Superior temporal gyrus (tissue), 1 donor: ENCODE measurements at regions not wholly inside any gene's neighbourhood (a gene's known extent, or its start where the extent isn't known, plus 50 kb on each side); places are given as distances from the start of the nearest gene placed in this dataset.
A peak's percentile ranks its signal among the peaks of the same experiment; 100 is the strongest.

ENCODE experiments used
- DNase-seq: peaks from one replicate; pipeline ENCODE4 v3.0.0-alpha.2; 2016; ENCODE audit errors: extremely low spot score

DNA sequence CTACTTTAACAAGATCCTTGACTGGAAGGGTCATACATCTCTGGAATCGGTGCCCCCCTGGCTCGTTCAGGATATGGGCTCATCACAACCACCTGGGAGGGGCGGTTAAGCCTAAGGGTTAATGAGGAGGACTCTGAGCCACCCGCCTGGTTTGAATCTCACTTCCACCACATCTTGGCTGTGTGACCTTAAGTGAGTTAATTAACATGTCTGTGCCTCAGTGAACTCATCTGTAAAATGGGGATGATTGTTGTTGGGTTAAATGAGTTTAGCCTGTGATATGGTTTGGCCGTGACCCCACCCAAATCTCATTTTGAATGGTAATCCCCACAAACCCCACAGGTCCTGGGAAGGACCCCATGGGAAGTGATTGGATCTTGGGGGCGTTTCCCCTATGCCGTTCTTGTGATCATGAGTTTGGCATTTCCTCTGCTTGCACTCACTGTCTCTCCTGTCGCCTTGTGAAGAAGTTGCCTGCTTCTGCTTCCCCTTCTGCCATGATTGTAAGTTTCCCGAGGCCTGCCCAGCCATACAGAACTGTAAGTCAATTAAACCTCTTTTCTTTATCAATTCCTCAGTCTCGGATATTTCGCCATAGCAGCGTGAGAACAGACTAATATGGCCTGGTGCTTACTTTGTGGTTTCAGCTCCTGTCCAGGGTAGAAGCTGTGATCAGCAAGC, 214.0 kb upstream of the CIBAR2 start:
- no peak for DNase-seq

- no peak for DNase-seq
Measured at GRCh38 chr16:85326794-85327181, 214.5 kb upstream of the CIBAR2 start.

DNA sequence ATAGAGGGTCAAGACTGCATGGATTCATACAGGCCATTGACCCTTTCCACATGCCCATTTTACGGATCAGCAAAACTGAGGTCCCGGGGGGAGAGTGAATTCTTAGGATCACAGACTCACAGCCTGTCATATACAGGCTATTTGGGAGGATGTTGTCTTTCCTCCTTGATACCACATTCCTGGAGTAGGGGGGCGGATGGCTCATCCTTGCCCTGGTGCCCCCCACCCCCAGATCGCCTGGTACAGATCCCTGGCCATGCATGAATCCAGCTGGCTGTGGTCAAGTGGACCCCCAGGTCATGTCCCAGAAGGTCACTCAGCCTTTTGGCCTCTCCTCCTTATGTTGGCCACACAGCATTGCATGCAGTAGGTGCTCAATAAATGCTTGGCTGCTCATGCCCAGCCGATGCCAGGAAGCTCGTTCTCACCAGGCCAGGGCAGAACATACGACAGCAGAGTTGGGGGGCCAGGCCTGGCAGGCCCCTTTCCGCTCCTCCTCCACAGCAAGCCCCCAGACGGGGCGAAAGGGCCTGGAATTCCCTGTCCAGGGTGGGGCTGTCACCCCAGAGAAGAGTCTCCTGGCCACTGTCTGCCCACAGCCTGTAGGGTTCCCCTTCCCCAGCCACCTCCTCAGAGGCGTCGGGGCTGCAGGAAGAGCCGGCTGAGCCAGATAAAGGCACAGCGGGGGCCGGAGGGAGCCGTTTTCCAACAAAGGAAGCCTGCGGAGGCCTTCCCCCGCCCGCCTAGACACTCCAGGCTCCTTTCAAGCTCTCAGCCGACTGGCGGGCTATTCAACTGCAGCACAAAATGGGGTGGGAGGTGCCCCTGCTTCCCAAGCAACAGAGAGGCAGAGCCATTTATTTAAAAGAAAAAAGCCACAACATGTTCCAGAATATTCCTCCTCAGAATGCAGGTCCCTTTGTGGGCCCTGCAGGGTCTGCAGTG, 215.7 kb upstream of the CIBAR2 start:
- peak; percentile 27 for DNase-seq

GRCh38 chr16:85328676-85329058, 216.4 kb upstream of the CIBAR2 start:
- no peak for DNase-seq

DNA sequence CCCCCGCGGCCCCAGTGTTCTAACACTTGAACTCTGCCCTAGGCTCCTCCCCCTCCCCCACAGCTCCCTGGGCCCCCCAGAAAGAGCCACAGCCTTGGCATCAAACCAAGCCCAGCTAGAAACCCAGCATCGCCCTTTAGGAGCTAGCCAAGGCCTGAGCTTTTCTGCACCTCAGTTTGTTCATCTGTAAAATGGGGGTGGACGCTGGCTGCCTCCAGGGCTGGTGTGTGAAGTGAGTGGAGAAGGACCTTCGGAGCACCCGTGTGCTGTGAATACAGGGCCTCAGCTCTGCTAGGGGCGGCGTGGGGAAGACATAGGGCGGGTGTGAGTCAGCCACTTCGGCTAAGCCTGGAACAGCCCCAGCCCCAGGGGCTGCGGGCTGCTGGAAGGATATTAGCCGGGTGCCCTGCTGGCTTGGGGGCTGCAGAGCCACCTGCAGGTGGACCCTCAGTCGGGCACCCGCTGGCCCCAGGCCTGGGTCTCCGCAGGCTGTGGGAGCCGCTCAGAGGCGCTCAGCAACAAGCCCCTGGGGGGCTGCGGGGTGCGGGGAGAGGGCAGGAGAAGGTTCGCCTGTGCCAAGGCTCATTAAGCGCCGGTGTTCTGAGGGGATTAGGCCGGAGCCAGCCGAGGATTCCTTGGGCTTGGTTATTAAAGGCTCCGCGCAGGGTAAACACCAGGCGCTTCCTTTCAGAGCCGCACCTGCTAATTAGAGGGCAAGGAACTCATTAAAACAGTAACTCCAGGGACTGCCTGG, 217.0 kb upstream of the CIBAR2 start:
- DNase-seq = no peak

DNA sequence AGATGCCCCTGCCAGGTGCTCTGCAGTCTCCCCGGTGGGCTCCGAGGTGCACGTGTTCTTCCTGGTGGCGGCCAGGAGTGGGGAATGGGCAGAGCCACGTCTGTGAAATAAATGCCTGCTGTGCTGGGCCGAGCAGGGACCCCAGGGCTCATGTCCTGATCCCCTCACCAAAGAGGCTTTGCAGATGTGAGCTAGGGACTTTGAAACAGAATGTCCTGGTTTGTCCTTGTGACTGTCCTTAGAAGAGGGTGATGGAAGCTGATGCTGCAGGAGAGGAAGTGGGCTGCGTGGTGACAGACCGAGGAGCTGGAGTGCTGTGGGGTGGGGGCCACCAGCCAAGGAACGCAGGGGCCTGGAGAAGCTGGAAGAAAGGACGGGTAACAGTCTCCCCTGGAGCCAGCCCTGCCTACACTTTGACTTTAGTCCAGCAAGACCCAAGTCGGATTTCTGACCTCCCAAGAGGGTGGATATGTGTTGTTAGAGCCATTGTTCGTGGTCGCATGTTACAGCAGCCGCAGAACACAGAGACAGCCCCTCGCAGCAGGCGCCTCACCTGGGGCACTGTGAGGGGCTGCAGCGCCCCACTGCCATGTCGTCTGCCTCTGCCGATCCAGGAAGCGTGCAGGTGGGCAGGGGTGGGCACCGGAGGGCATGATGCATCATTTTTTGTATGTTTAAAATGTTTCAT, 217.9 kb upstream of the CIBAR2 start:
- no peak for DNase-seq

DNA sequence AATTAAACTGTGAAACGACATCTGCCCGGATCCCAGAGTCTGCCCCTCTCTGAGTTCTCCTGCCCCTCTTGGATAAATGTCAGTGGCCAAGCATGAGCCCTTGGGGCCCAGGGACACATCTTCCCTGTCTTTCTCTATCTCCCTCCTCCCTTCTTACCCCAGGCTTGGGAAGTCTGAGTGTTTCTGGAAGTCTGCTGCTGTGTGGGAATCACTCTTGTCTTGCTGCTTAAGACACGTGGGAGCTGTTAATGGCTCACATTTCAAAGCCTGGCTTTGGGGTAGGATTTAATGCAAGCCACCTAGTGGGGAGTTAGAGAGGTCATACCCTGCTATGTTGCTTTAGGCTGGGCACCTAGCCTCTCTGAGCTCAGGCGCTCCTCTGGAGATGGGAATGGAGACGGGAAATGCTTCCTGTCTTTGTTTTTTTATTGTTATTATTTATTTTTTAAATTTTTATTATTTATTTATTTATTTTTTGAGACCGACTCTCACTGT, 218.5 kb upstream of the CIBAR2 start:
- peak; percentile 26 for DNase-seq

DNA sequence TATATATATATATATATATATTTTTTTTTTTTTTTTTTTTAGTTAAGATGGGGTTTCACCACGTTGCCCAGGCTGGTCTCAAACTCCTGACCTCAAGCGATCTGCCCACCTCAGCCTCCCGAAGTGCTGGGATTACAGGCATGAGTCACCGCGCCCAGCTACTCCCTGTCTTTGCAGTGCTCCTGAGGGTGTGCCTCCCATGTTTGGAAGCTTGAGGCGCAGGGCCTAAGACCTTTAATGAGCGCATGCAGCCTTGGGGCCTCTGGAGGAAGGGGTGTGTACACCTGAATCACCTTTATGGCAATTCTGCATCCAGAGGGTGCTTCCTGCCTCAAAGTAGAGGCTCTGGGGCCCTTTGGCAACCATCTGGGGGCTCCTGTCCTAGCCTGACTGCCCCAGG, 219.4 kb upstream of the CIBAR2 start:
- no peak for DNase-seq

- DNase-seq = no peak
Measured at GRCh38 chr16:85332175-85332574, 219.9 kb upstream of the CIBAR2 start.

- DNase-seq = no peak
Measured at GRCh38 chr16:85333337-85333736, 221.1 kb upstream of the CIBAR2 start.

GRCh38 chr16:85333744-85334640, 221.7 kb upstream of the CIBAR2 start:
- no peak for DNase-seq

- no peak for DNase-seq
Measured at GRCh38 chr16:85334718-85335583, 222.7 kb upstream of the CIBAR2 start.

DNA sequence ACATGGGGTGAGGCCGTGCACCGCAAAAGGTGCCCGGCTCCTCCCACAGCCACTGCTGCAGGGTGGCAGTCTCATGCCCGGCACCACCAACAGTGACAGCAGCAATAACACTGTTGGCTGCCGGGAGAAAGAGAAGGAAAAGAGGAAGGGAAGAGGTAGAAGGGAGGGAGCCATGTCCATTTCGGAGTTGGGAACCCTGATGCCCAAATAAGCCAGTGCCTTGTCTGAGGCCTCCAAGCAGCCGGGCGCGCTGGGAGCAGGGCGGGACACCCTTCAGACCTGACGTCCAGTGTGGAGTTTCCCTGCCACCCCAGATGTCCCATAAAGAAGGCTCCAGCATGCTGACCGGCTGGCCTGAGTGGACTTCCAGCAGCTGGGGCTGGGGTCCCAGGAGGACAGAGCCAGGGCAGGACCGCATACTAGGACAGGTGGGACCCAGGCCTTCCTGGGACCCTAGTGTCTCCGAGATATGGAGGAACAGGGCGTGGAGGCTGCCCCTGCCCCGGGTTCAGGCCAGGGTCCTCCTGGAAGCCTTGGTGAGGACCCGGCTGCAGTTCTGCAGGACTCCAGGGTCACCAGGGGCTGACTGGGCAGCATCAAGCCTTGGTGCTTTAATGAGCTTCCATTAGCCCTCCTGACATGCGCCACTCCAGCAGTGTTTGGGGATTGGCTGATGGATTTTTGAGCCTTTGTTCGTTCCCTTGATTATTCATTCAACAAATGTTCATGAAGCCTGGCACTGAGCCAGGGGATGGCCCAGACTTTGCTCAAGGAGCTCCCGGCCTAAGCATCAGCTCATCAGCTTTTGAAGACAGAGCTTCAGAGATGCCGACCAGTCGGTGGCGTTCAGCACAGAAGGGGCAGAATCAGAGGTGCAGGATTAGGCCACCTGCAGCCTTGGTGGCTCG, 223.6 kb upstream of the CIBAR2 start:
- no peak for DNase-seq

GRCh38 chr16:85337910-85338637, 225.8 kb upstream of the CIBAR2 start:
- no peak for DNase-seq

DNA sequence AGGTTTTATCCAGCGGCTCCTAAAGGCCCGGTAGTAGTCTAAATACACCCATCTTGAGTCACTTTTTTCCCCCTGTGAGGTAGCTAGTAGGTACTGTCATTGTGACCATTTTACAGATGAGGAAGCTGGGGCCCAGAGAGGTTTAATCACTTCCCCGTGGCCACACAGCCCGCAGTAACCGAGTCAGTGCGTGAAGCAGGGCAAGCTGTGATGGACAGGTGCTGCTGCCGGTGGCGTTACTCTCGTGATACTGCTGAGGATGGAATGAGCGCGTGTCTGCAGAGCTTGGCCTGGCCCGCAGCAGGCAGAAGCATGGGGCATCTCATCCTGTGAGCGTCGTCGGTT, 226.3 kb upstream of the CIBAR2 start:
- DNase-seq = no peak

DNA sequence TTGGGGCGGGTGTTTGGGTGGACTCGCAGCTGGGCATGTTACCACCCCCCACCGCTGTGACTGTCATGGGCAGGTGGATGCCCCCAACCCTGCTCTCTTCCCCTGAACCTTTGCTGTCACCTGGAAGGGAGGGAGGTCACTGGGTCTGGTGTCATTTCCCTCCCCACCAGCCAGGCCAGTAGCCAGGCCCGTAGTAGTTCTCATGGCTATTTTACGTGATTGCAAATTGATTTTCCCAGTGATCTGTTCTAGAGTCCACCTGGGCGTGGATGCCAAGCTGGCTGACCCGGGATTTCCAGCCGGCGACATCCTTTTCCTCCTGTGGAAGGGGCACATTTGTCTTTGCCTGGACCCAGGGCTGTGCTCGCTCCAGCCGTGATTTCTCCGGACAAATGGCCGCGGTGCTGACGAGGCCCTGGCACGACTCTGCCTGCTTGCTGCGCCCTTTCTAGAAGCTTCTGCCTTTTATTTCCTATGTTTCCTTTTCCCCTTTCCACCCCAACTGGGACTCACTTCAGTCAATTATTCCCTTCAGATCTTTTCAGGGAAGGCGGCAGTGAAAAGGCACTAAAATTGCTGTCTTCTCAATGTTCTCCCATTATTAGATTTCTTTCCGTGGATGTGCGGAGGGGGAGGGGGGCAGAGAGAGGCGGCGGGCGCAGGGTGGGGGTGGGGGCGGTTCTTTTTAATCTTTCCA, 226.9 kb upstream of the CIBAR2 start:
- no peak for DNase-seq

DNA sequence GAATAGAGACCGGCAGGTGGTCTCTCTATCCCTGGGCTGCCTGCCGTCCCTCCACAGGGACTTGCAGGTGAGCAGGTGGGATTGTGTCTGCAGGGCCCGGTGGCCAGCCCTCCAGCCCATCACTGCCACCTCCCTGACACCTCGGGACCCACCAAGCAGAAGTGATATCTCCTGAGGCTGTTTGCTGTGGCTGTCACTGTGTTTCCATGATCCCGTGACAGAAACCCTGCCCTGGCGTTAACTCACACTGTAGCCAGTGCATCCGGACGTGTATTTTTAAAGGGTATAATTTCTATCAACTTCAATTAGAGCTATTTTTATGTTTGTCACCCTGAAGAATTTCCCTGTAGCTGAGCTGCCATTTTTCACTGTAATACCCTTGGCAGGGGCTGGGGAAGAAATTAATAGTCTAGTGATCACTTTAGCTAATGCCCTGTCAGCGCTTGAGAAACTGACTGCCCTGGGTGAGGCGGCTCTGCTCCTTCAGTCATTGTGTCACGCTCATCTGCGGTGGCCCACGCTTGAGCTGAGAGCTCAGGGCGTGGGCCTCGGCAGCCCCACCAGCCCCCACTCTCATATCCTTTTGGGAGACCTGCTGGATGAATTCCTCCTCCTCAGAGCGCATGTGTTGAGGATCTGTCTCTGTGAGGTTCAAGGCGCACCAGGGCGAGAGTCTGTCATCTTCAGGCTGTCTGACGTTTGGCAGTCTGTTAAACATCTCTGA, 229.9 kb upstream of the CIBAR2 start:
- no peak for DNase-seq
